ENCODE measurements at regions not wholly inside any gene's neighbourhood (a gene's known extent, or its start where the extent isn't known, plus 50 kb on each side); places are given as distances from the start of the nearest gene placed in this dataset.

- DNase-seq (ENCODE audit: low spot score) = no peak
Observed at GRCh38 chr12:38139456-38139855, 177.1 kb upstream of the ALG10B start.

- DNase-seq (ENCODE audit: low spot score) = no peak
Observed at GRCh38 chr12:38141239-38141638, 175.3 kb upstream of the ALG10B start.

GRCh38 chr12:38141861-38142260 is 174.7 kb upstream of the ALG10B start:
- DNase-seq (ENCODE audit: low spot score) = no peak

GRCh38 chr12:38142974-38143373 is 173.6 kb upstream of the ALG10B start:
- DNase-seq (ENCODE audit: low spot score) = no peak

GRCh38 chr12:38144049-38144448 is 172.5 kb upstream of the ALG10B start:
- DNase-seq (ENCODE audit: low spot score) = no peak

- DNase-seq (ENCODE audit: low spot score) = no peak
Observed at GRCh38 chr12:38144601-38145436, 171.8 kb upstream of the ALG10B start.

- DNase-seq (ENCODE audit: low spot score) = no peak
Observed at GRCh38 chr12:38149395-38150073, 167.0 kb upstream of the ALG10B start.

GRCh38 chr12:38151991-38152700 is 164.4 kb upstream of the ALG10B start:
- DNase-seq (ENCODE audit: low spot score) = no peak

- no peak for DNase-seq (ENCODE audit: low spot score)
Observed at GRCh38 chr12:38152816-38153736, 163.5 kb upstream of the ALG10B start.

- no peak for DNase-seq (ENCODE audit: low spot score)
Observed at GRCh38 chr12:38153737-38154061, 162.9 kb upstream of the ALG10B start.

- no peak for DNase-seq (ENCODE audit: low spot score)
Observed at GRCh38 chr12:38154096-38155019, 162.2 kb upstream of the ALG10B start.

GRCh38 chr12:38155020-38155395 is 161.6 kb upstream of the ALG10B start:
- DNase-seq (ENCODE audit: low spot score) = no peak

- DNase-seq (ENCODE audit: low spot score) = no peak
Observed at GRCh38 chr12:38155526-38156496, 160.8 kb upstream of the ALG10B start.

GRCh38 chr12:38156497-38157245 is 159.9 kb upstream of the ALG10B start:
- no peak for DNase-seq (ENCODE audit: low spot score)

GRCh38 chr12:38157274-38157932 is 159.2 kb upstream of the ALG10B start:
- DNase-seq (ENCODE audit: low spot score) = no peak

GRCh38 chr12:38157933-38158401 is 158.6 kb upstream of the ALG10B start:
- DNase-seq (ENCODE audit: low spot score) = no peak

GRCh38 chr12:38158428-38159091 is 158.0 kb upstream of the ALG10B start:
- DNase-seq (ENCODE audit: low spot score) = no peak

- DNase-seq (ENCODE audit: low spot score) = no peak
Observed at GRCh38 chr12:38159092-38159551, 157.5 kb upstream of the ALG10B start.
